Activated CD4-positive, alpha-beta T cell treated with anti-CD3 and anti-CD28 coated beads for 48 hours (primary cell): ENCODE measurements at regions not wholly inside any gene's neighbourhood (a gene's known extent, or its start where the extent isn't known, plus 50 kb on each side); places are given as distances from the start of the nearest gene placed in this dataset.
"Not testable (repeated sequence)": the region's sequence is repeated elsewhere in the genome, so short reads cannot be mapped to it uniquely, and the experiment has no call there.

Experiments used
- DNase-seq: peaks from one replicate; pipeline ENCODE4 v3.0.0-alpha.2; 2020

DNA sequence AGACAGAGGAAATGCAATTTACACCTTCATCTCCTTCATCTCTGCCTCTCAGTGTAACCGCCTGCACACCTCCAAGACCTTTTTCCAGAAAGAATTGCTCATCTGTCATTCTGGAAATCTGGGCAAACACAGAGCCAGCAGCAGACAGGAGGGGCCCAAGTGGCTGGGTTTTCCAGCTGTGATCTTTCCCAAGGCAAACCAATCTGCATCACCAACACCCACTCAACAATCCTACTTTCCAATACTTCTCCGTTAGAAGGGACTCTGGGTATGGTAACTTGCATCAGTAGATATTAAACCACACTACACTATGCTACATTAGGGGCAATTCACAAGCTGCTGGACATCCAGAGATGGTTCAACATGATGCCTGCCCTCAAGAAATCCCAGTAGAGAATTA is 781.8 kb upstream of the AUTS2 start:
- no peak for DNase-seq

DNA sequence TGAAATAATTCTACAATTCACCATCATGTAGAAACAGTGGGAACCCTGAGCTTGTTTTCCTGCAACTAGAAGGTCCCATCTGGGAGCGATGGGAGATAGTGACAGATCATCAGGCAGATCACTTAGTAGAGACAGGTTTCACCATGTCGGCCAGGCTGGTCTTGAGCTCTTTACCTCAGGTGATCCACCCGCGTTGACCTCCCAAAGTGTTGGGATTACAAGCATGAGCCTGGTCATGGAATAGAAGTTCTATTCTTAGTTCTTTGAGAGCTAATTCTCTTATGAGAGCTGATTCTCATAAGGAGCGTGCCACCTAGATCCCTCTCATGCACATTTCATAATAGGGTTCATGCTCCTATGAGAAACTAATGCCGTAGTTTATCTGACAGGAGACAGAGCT is 778.0 kb upstream of the AUTS2 start:
- no peak for DNase-seq

DNA sequence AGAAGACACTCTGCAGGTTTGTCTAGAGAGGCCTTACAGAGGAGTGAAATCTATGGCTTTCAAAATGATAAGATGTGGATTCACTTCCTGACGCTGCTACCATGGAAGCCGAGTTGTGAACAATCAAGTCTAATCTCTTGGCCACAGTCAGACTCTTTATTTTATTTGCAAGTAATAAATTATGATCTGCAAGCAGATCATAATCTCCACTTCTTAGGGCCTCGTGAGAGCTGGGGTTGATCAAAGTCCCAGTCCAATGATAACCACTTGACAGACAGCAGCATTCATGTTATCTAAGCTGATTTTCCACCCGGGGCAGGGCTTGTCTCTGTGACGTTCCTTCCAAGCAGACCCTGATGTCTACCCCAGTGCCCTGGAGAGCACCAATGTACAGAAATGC is 776.4 kb upstream of the AUTS2 start:
- DNase-seq, result no peak

DNA sequence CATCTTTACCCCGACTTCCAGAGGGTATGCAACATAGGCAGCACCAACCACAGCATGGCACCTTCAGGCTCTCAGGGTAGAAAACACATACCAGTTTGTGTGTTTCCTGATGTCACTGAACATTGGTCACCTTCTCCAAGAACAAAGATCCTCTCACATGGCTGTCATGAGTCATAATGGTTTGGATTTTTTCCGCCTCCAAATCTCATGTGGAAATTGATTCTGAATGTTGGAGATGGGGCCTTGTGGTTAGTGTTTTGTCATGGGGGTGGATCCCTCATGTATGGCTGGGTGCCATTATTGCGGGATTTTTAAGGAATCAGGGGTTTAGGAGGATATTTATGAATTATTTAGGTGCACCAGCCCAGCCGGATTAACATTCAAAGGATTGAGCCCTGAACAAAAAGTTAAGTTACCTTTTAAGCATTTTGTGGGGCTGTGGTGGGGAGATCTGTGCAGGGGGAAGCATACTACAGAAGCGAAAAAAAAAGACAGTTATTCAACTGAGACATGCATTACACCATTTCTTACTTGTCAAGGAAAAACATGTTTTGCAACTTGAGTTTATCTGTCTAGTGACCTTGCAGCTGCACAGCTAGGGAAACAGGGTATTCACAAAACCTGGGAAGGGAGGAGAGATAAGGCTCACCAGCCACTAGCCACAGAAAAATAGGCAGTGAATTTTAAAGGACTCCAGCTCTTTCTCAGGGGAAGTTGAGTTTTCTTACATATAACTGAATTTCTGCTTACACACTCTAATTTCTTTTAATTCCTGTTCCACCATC is 774.1 kb upstream of the AUTS2 start:
- no peak for DNase-seq

DNA sequence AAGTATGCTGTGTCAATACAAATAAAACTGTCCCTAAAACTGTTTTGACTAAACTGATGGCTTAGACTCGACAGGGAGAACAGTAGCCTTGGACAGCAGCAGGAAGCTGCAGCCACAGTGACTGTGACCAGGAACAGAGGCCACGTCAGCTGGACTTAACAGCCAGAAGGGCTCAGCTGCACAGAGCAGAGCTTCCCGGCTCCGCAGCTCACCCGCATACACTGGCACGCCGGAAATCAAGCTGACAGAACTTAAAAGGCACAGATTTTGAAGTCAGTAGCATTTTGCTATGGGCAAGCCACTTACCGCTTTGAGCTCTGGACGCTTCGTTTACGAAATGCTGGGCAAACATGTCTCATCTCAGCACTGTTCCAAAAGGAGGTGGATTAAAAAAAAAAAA is 769.7 kb upstream of the AUTS2 start:
- no peak for DNase-seq

DNA sequence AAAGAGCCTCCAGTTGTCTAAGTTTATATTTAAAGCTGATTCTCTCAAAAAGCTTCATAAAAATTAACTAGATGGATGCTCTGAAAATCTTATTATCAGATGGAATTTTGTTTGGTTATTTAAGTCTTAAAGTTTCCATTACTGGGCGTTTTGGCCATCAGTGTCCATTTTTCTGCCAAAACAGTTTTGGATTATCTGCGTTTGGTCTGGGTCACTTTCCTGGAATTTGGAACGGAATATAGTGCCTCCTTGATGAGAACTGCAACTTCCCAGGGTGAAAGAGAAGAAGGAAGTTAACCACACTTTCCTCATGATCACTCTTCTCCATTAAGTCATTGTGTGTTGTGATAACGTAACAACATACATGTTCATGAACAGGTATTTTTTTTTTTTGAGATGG is 764.9 kb upstream of the AUTS2 start:
- no peak for DNase-seq

DNA sequence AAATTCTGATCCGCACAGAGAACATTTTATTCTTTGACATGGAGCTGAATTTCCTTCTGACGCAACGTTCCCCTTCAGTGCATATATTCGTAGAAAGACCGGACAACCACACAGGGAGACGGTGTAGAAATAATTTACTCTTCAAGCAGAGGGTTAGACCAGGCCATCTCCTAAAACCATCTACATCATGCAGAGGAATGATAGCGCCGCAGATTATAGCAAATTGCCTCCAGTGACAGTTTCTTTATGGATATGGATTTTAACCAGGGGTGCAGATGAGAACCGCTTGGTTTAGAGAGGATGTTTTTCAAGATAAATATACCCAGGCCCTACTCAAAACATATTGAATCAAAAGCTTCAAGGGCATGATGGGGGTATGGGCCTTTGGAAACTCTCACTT is 759.3 kb upstream of the AUTS2 start:
- DNase-seq, result no peak

DNA sequence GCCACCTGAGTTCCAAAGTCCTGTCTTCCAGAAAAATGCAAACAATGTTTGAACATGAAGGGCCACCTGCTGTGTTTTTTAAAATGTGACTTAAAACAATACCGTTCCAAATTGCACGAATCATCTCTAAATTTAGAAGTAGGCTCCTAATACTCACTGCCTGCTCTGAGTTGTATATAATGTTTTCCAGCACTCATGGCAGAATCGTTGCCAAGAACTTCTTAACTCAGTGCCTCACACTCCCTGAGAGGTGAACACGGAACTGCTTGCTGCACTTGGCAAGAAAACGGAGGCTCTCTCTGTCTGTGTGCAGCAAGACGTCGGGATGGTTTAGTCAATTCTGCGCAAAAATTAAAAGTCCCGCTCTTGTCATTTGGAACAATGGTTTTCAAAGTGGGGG is 757.3 kb upstream of the AUTS2 start:
- DNase-seq, result no peak

DNA sequence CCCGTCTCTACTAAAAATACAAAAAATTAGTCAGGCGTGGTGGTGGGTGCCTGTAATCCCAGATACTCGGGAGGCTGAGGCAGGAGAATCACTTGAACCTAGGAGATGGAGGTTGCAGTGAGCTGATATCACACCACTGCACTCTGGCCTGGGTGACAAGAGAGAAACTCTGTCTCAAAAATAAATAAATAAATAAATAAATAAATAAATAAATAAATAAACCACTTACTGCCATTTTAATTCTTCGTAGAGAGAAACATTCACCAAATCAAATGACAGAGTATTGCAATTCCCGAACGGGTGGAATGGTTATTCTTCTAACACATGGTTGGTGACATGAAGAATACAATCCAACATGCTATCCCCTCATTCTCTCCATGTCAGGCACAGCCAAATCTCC is 754.3 kb upstream of the AUTS2 start:
- not testable (repeated sequence) for DNase-seq

DNA sequence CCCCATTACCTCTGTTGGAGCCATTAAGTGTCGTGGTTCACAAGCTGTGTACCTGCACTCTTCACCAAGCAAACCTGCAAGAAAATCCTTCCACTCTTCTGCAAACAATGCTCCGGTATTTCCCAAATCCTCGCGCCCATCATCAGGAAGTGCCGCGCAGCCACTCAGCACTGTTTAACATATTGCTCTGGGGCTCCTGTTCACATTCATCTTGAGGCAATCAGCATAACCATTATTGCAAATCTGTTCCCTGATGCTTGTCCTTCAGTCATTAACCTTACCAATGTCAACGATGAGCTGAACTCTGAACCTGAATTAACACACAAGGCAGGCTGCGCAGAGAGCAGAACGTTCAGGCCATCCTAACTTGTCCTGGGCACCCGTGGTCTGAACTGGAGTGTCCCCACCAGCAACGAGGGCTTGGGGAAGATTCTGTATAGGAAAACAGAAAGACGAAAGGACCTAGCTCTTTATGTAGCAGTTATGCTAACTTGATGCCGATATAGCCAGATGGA is 751.4 kb upstream of the AUTS2 start:
- no peak for DNase-seq

DNA sequence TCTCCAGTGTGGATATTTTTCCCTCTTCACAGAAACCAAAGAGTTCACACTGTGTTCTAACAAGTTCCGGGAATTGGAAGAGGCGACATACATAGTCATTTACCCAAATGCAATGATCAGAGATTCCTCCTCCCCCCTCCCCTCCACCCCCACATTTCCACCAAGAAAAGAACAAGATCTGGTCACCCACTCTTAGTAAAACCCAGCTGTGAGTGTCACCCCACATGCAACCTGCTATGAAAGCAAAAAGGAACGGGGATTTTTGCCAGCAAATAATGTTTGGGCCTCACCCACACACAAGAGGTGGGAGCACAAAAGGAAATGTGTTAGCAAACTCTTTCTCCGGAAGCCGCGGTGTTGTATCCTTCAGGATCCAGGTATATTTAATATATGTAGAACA is 745.0 kb upstream of the AUTS2 start:
- DNase-seq, result no peak

DNA sequence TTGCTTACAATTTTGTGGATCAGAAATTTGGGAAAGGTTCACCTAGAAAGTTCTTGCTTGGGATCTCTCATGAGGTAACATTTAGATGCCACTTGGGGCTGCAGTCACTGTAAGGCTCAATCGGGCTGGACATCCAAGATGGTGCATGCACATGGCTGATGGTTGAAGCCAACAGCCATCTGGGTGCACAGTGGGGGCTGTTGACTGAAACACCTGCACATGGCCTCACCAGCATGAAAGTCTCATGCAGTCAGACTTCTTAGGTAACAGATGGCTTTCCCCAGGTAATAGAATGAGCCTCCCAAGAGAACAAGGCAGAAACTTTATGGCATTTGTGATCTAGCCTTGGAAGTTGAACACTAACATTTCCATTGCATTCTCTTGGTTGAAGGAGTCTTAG is 740.7 kb upstream of the AUTS2 start:
- no peak for DNase-seq

DNA sequence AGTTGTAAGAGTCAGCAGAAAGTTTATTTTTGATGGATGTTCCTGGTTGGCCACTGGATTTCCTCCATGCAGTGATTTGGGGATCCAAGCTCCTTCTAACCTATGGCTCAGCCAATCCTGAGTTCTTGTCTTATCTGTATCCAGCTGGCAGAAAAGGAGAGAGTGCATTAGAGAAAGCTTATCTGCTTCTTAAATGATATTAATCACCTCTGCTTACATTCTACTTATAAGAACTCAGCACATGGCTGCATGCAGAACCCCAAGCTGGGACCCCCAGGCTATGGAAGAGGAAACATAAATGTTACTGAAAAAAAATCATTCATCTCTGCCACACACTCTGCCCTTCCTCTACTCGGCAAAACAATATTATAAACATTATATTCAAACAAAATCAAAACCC is 739.8 kb upstream of the AUTS2 start:
- DNase-seq, result no peak

DNA sequence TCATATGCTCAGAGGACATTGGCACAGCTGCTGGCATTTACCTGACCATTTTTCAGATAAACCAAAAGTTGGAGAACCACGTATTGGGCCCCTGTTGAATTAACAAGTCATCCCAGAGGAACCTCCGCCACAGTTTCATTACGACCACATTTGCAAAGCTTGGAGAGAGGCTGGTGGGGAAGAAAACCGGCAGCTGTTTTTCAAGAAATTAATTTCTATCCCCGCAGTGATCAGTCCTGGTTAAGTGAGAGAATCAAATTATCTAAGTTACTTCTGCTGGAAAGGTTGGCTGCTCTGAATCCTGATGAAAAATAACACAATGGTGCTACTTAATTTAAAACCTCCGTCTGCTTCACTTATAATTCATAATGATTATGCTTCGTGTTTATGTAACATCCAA is 737.1 kb upstream of the AUTS2 start:
- no peak for DNase-seq

DNA sequence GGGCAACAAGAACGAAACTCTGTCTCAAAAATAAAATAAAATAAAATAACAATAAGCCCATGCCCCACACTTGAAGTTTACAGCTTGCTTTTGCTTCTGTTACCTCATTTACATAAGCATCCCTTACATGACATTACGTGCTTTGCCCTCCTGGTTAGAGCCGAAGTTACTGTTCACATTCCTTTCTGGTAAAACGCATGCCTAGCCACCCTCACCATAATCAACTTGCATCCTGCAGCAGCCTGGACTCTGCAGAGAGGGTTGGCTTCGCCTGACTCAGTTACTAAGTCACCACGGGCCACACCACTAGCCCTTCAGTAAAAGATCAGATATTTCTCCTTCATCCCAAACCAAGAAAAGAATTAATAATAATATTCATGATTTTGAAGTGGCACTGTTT is 736.0 kb upstream of the AUTS2 start:
- no peak for DNase-seq

DNA sequence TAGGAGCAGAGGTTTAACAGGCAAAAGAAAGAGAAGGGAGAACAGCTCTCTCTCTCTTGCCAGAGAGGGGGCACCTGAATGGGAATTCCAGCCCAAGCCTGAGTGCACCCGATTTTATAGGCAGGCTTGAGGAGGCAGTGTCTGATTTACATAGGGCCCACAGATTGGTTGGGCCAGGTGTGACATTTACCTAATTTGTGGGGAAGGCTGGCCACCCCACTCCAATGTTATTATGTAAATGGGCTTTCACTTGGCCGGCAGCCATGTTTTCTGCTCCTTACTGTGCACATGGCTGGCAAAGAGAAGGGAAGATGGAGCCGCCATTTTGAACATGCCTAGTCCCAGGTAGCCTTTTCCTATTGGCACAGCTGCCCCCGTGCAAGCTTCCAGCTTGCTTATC is 735.5 kb upstream of the AUTS2 start:
- no peak for DNase-seq

DNA sequence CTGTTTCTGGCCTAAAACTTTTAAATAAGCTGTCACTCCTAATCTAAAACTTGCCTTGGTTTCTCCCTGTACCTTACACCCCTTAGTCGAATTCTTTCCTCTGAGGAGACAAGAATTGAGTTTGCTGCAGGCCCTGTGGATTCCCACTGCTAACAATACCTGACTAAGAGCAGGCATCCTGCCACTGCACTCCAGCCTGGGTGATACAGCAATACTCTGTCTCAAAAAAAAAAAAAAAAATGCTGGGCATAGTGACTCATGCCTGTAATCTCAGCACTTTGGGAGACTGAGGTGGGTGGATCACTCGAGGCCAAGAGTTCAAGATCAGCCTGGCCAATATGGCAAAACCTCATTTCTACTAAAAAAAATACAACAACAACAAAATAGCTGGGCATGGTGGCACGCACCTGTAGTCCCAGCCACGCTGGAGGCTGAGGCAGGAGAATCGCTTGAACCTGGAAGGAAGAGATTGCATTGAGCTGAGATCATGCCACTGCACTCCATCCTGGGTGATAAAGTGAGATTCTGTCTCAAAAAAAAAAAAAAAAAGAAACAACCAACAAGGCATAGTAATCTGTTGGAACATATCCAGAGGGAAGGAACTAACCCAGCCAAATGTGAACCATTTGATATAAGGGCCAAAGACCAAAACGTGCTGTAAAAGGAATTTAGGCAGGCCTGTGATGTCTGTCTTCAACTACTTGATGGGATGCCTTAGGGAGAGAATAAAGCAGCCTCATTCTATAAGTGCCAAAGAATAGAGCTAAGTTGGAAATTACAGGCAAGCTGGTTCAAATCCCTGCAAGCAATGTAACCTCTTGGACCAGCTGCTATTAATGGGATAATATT is 732.7 kb upstream of the AUTS2 start:
- DNase-seq, result no peak

DNA sequence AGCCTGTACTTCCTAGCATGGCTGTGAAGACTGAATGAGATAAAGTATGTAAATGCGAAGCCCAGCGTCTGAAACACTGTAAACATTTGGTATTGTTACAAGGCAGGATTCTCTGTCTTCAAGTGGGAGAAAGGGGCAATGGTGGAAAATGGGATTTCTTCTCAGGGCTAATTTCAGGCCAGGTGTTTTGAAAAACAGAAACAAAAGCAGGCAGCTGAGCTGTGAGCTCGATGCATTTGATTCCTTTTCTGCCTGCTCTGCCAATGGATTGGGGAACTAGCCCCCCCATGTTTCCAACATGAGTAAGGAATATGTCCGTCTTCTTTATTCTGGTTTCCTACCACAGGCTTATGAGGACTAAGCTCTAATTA is 732.1 kb upstream of the AUTS2 start:
- DNase-seq, result no peak

DNA sequence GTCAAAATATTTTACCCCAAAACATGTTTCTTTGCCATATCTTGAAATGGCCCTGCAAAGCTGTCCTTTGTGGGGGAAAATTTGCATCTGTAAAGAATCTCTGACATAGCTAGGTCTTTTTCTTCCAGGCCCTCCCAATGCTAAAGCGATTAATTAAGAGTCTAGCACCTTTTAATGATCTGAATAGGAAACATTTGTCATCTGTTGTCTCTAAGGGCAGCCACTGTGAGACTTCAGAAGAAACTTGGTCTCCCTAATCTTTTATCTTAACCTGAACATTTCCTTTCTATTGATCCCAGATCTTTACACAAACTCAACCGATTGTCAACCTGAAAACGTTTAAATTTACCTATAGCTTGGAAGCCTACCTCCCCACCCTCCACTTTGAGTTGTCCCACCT is 731.6 kb upstream of the AUTS2 start:
- DNase-seq, result not testable (repeated sequence)

DNA sequence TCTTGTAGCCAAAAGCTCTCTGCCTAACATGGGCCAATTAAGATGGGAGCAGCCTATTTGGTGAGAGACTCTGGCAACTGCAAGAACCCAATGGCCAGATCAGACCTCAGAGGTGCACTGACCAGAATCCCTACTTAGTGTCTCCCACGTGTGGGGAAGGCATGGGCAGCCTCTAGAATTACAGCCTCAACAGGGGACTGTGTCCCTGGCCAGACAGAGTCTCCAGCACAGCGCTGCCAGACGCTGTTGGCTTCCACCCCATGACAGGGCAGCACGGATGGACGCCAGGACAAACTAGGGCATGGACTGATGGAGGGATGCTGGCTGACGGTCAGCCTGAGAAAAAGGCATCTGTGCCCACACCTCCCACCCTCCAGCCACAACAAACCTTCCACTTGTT is 729.3 kb upstream of the AUTS2 start:
- DNase-seq, result no peak

DNA sequence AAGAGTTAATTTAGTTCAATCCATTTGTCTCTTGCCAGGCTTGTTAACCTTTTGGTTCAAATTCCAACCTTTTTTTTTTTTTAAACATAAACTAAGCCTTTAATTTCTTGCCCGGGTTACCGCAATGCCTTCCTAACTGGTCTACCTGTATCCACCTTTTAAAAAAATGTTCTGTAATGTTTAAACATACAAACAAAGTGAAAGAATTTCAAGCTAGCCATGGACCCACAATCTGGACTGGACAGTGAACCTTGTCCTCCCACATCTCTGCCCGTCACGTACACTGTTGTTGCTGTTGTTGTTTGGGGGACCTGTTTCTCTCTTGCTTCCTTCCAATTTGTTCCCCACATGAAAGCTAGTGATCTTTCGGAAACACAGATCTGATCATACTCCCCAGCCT is 724.7 kb upstream of the AUTS2 start:
- no peak for DNase-seq

DNA sequence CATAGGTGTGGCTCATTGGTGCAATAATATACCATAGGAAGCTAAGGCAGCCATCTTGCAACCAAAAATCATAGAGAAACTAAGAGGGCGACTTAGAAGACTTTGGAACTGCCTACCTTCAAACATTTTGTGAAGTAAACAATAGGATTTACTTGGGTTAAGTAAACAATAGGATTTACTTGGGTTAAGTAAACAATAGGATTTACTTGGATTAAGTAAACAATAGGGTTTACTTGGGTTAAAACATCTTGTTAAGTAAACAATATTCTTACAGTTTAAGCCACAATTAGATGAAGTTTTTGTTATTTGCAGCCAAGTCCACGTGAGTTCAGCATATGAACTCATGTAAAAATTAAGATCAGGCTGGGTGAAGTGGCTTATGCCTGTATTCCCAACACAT is 722.4 kb upstream of the AUTS2 start:
- DNase-seq, result no peak

DNA sequence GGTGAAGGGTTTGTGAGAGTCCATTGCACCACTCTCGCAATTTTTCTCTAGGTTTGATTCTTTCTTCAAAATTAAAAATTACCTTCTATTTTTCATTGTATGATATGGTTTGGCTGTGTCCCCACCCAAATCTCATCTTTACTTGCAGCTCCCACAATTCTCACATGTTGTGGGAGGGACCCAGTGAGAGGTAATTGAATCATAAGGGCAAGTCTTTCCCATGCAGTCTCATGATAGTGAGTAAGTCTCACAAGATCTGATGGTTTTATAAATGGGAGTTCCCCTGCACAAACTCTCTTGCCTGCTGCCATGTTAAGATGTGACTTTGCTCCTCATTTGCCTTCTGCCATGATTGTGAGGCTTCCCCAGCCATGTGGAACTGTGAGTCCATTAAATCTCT is 711.2 kb upstream of the AUTS2 start:
- DNase-seq, result not testable (repeated sequence)

DNA sequence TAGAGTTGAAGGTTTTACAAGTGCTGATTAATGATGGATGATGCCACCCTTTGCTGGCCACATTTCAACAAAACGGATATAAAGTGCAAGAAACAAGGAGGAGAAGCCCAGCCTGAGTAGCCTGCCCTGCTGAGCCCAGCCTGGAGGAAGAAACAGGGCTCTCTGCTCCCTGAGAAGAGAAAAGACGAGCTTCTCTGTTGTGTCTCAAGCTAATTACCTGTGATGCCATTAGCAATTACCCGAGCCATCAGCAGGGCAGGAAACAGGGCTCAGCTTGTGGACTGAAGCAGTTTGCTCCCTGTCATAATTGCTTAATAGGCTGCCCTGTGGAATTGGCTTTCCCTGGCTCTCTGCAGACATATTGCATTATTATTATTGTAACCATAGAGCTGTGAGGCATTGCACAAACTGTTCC is 709.3 kb upstream of the AUTS2 start:
- no peak for DNase-seq
